ENCODE measurements at regions not wholly inside any gene's neighbourhood (a gene's known extent, or its start where the extent isn't known, plus 50 kb on each side); places are given as distances from the start of the nearest gene placed in this dataset.

- no peaks in the 10 kb centered on the region for H3K9me3 Mint-ChIP-seq (ENCODE audit: low read depth)
- peaks cover 3% of the 10 kb centered on the region for H3K36me3 Mint-ChIP-seq
- DNase-seq, result no peak
- ATAC-seq, result no peak
- no peak overlapping the region for H3K4me3 Mint-ChIP-seq
- H3K27me3 Mint-ChIP-seq, result peaks cover 17% of the 10 kb centered on the region
- CTCF ChIA-PET, result interaction anchor here (0.9 to 3.2 kb wide), 4 partner anchors 26 to 287 kb away, joined by 3 to 30 read pairs (median 12); no protein-coding TSS in a partner anchor
- H3K4me1 Mint-ChIP-seq, result peaks cover 22% of the 10 kb centered on the region
- H3K27ac Mint-ChIP-seq, result no peak overlapping the region
Measured at GRCh38 chr12:3989218-3989550, 116.0 kb upstream of the PARP11 start.

- H3K4me1 Mint-ChIP-seq, result peaks cover 22% of the 10 kb centered on the region
- peak overlapping the region; percentile 56 for H3K27ac Mint-ChIP-seq
- DNase-seq, result no peak
- no peak overlapping the region for H3K4me3 Mint-ChIP-seq
- H3K27me3 Mint-ChIP-seq, result peaks cover 15% of the 10 kb centered on the region
- peaks cover 3% of the 10 kb centered on the region for H3K36me3 Mint-ChIP-seq
- ATAC-seq, result peak; percentile 51
- H3K9me3 Mint-ChIP-seq (ENCODE audit: low read depth), result no peaks in the 10 kb centered on the region
- CTCF ChIA-PET, result interaction anchor here (0.9 to 2.8 kb wide), 7 partner anchors 13 to 288 kb away, joined by 3 to 30 read pairs (median 4); no protein-coding TSS in a partner anchor
Measured at GRCh38 chr12:3988519-3989217, 115.5 kb upstream of the PARP11 start.

GRCh38 chr12:3987571-3987970, 114.4 kb upstream of the PARP11 start:
- CTCF ChIA-PET, result interaction anchor here (1.5 to 2.8 kb wide), 5 partner anchors 12 to 289 kb away, joined by 3 to 30 read pairs (median 5); no protein-coding TSS in a partner anchor
- no peak for ATAC-seq
- peaks cover 22% of the 10 kb centered on the region for H3K4me1 Mint-ChIP-seq
- no peak overlapping the region for H3K27ac Mint-ChIP-seq
- H3K36me3 Mint-ChIP-seq, result peaks cover 3% of the 10 kb centered on the region
- no peaks in the 10 kb centered on the region for H3K9me3 Mint-ChIP-seq (ENCODE audit: low read depth)
- DNase-seq, result no peak
- no peak overlapping the region for H3K4me3 Mint-ChIP-seq
- H3K27me3 Mint-ChIP-seq, result peaks cover 12% of the 10 kb centered on the region

GRCh38 chr12:3980504-3981272, 107.5 kb upstream of the PARP11 start:
- no peak overlapping the region for H3K27ac Mint-ChIP-seq
- no peak for ATAC-seq
- H3K36me3 Mint-ChIP-seq, result peaks cover 4% of the 10 kb centered on the region
- H3K27me3 Mint-ChIP-seq, result no peaks in the 10 kb centered on the region
- H3K4me3 Mint-ChIP-seq, result no peak overlapping the region
- DNase-seq, result no peak
- CTCF ChIA-PET, result no interaction called here
- peaks cover 18% of the 10 kb centered on the region for H3K4me1 Mint-ChIP-seq
- peaks cover 3% of the 10 kb centered on the region for H3K9me3 Mint-ChIP-seq (ENCODE audit: low read depth)

- H3K4me1 Mint-ChIP-seq, result peaks cover 46% of the 10 kb centered on the region
- peaks cover 8% of the 10 kb centered on the region for H3K36me3 Mint-ChIP-seq
- DNase-seq, result peak; percentile 3
- no peaks in the 10 kb centered on the region for H3K27me3 Mint-ChIP-seq
- no peak overlapping the region for H3K4me3 Mint-ChIP-seq
- ATAC-seq, result no peak
- CTCF ChIA-PET, result interaction anchor here (0.6 to 2.5 kb wide), 3 partner anchors 15 to 360 kb away, joined by 3 to 7 read pairs (median 3); no protein-coding TSS in a partner anchor
- no peak overlapping the region for H3K27ac Mint-ChIP-seq
- H3K9me3 Mint-ChIP-seq (ENCODE audit: low read depth), result peaks cover 3% of the 10 kb centered on the region
Measured at GRCh38 chr12:3977621-3978020, 104.4 kb upstream of the PARP11 start.

GRCh38 chr12:3976351-3976938, 103.2 kb upstream of the PARP11 start:
- Mint-ChIP-seq H3K27ac (peak overlapping the region; percentile 57), H3K36me3 (peaks cover 11% of the 10 kb centered on the region), H3K4me1 (peaks cover 52% of the 10 kb centered on the region), H3K27me3 (no peaks in the 10 kb centered on the region), H3K4me3 (no peak overlapping the region), H3K9me3 (ENCODE audit: low read depth) (peaks cover 5% of the 10 kb centered on the region)
- CTCF ChIA-PET, result interaction anchor here (0.6 to 2.5 kb wide), 5 partner anchors 12 to 131 kb away, joined by 3 to 7 read pairs (median 3); no protein-coding TSS in a partner anchor
- ATAC-seq, result peak; percentile 38
- DNase-seq, result peak; percentile 43

GRCh38 chr12:3975652-3976051, 102.5 kb upstream of the PARP11 start:
- no peak overlapping the region for H3K4me3 Mint-ChIP-seq
- CTCF ChIA-PET, result interaction anchor here (0.7 to 2.5 kb wide), 4 partner anchors 12 to 132 kb away, joined by 3 to 7 read pairs (median 4); no protein-coding TSS in a partner anchor
- H3K27me3 Mint-ChIP-seq, result no peaks in the 10 kb centered on the region
- peaks cover 3% of the 10 kb centered on the region for H3K9me3 Mint-ChIP-seq (ENCODE audit: low read depth)
- H3K27ac Mint-ChIP-seq, result no peak overlapping the region
- no peak for ATAC-seq
- DNase-seq, result no peak
- H3K4me1 Mint-ChIP-seq, result peaks cover 48% of the 10 kb centered on the region
- H3K36me3 Mint-ChIP-seq, result peaks cover 8% of the 10 kb centered on the region

GRCh38 chr12:3974883-3975282, 101.7 kb upstream of the PARP11 start:
- Mint-ChIP-seq H3K9me3 (ENCODE audit: low read depth) (peaks cover 2% of the 10 kb centered on the region), H3K36me3 (peaks cover 8% of the 10 kb centered on the region), H3K4me1 (peaks cover 48% of the 10 kb centered on the region), H3K27ac (no peak overlapping the region), H3K4me3 (no peak overlapping the region), H3K27me3 (no peaks in the 10 kb centered on the region)
- ATAC-seq, result no peak
- CTCF ChIA-PET, result interaction anchor here (1.0 to 1.8 kb wide), 3 partner anchors 8 to 89 kb away, joined by 3 to 7 read pairs (median 4); no protein-coding TSS in a partner anchor
- DNase-seq, result peak; percentile 19

- Mint-ChIP-seq H3K27me3 (no peaks in the 10 kb centered on the region), H3K36me3 (peaks cover 8% of the 10 kb centered on the region), H3K4me1 (peaks cover 49% of the 10 kb centered on the region), H3K27ac (peak overlapping the region; percentile 68), H3K4me3 (no peak overlapping the region), H3K9me3 (ENCODE audit: low read depth) (peaks cover 2% of the 10 kb centered on the region)
- ATAC-seq (peak; percentile 35), DNase-seq (peak; percentile 36)
- CTCF ChIA-PET, result interaction anchor here (0.7 to 2.6 kb wide), 6 partner anchors 9 to 303 kb away, joined by 3 to 8 read pairs (median 4); no protein-coding TSS in a partner anchor
Measured at GRCh38 chr12:3973973-3974644, 100.9 kb upstream of the PARP11 start.

- Mint-ChIP-seq H3K27me3 (peaks cover 2% of the 10 kb centered on the region), H3K4me1 (peaks cover 52% of the 10 kb centered on the region), H3K4me3 (no peak overlapping the region), H3K27ac (peak overlapping the region; percentile 56), H3K36me3 (peaks cover 8% of the 10 kb centered on the region), H3K9me3 (ENCODE audit: low read depth) (peaks cover 2% of the 10 kb centered on the region)
- CTCF ChIA-PET, result interaction anchor here (0.7 to 2.6 kb wide), 6 partner anchors 15 to 443 kb away, joined by 3 to 8 read pairs (median 4); no protein-coding TSS in a partner anchor
- ATAC-seq (no peak), DNase-seq (peak; percentile 31)
Measured at GRCh38 chr12:3973269-3973884, 100.2 kb upstream of the PARP11 start.

GRCh38 chr12:3972576-3972975, 99.4 kb upstream of the PARP11 start:
- Mint-ChIP-seq H3K36me3 (peaks cover 8% of the 10 kb centered on the region), H3K4me1 (peaks cover 52% of the 10 kb centered on the region), H3K27me3 (peaks cover 2% of the 10 kb centered on the region), H3K27ac (peak overlapping the region; percentile 54), H3K9me3 (ENCODE audit: low read depth) (peaks cover 2% of the 10 kb centered on the region), H3K4me3 (no peak overlapping the region)
- CTCF ChIA-PET, result interaction anchor here (0.8 to 2.6 kb wide), 2 partner anchors 11 to 304 kb away, joined by 3 to 8 read pairs; no protein-coding TSS in a partner anchor
- ATAC-seq (peak; percentile 57), DNase-seq (peak; percentile 75)

- Mint-ChIP-seq H3K27me3 (peaks cover 2% of the 10 kb centered on the region), H3K4me3 (no peak overlapping the region), H3K27ac (no peak overlapping the region), H3K9me3 (ENCODE audit: low read depth) (peaks cover 2% of the 10 kb centered on the region), H3K36me3 (peaks cover 8% of the 10 kb centered on the region), H3K4me1 (peaks cover 19% of the 10 kb centered on the region)
- DNase-seq (no peak), ATAC-seq (no peak)
- CTCF ChIA-PET, result interaction anchor here (0.8 kb wide), 1 partner anchor 13 kb away, joined by 3 read pairs; no protein-coding TSS in a partner anchor
Measured at GRCh38 chr12:3968523-3968922, 95.3 kb upstream of the PARP11 start.

Measured in activated CD8-positive, alpha-beta memory T cell treated with anti-CD3 and anti-CD28 coated beads, Interleukin-2, amount 10 ng/mL, durations not matched to agents 7 days and 5 days (primary cell).